Keratinocyte (primary cell): ENCODE measurements at regions not wholly inside any gene's neighbourhood (a gene's known extent, or its start where the extent isn't known, plus 50 kb on each side); places are given as distances from the start of the nearest gene placed in this dataset.

Experiments
- DNase-seq: peaks from one replicate; pipeline ENCODE4 v3.0.0-alpha.2; 2011; ENCODE audit warnings: low read depth, missing footprints, low spot score
- FAIRE-seq: peaks from 2 replicates; lab custom pipeline; 2011; peaks lifted over from hg19 to GRCh38; lab: Jason Lieb, UNC
- H2AFZ ChIP-seq: 2 replicates; pipeline ENCODE4 v1.6.0; 2012; ENCODE audit warnings: low read length, control low read depth, inconsistent platforms; ENCODE audit not compliant: control insufficient read depth
- H3K27ac ChIP-seq: 2 replicates; pipeline ENCODE4 v1.5.1; 2011; ENCODE audit warnings: low read length; ENCODE audit not compliant: control insufficient read depth, insufficient read depth
- H3K27me3 ChIP-seq: 3 replicates; pipeline ENCODE4 v1.6.0; 2011; ENCODE audit warnings: low read length; ENCODE audit not compliant: control insufficient read depth, insufficient read depth; ENCODE audit errors: extremely low read depth
- H3K36me3 ChIP-seq, 2 experiments: 2 replicates in 1 of 2; 3 replicates in 1 of 2; pipeline ENCODE4 v1.5.1; 2011; ENCODE audit warnings: low read length in 2 of 2, mild to moderate bottlenecking in 1 of 2; ENCODE audit not compliant: control insufficient read depth in 2 of 2, insufficient read depth in 2 of 2; ENCODE audit errors: extremely low read depth in 1 of 2
- H3K4me1 ChIP-seq: 3 replicates; pipeline ENCODE4 v1.5.1; 2011; ENCODE audit warnings: low read length; ENCODE audit not compliant: control insufficient read depth, insufficient read depth; ENCODE audit errors: extremely low read depth
- H3K4me2 ChIP-seq: 3 replicates; pipeline ENCODE4 v1.6.0; 2011; ENCODE audit warnings: low read depth, low read length; ENCODE audit not compliant: control insufficient read depth, insufficient read depth; ENCODE audit errors: extremely low read depth
- H3K4me3 ChIP-seq, 3 experiments: fragments of 200-600 bp in 1 of 3; sonication (generic) in 1 of 3; 2 replicates in 2 of 3; 3 replicates in 1 of 3; pipeline ENCODE4 v1.5.1; 2011 to 2016; ENCODE audit warnings: low read length in 3 of 3, mild to moderate bottlenecking in 3 of 3, control low read depth in 2 of 3, inconsistent platforms in 1 of 3, low read depth in 1 of 3, mixed read lengths in 1 of 3, mixed run types in 1 of 3, moderate library complexity in 1 of 3; ENCODE audit not compliant: control insufficient read depth in 2 of 3, insufficient read depth in 2 of 3; ENCODE audit errors: extremely low read depth in 1 of 3
- H3K79me2 ChIP-seq: 2 replicates; pipeline ENCODE4 v1.6.0; 2012; ENCODE audit warnings: low read length; ENCODE audit not compliant: control insufficient read depth, insufficient read depth
- H3K9ac ChIP-seq: 3 replicates; pipeline ENCODE4 v1.6.0; 2011; ENCODE audit warnings: low read length; ENCODE audit not compliant: control insufficient read depth, insufficient read depth; ENCODE audit errors: extremely low read depth
- H3K9me1 ChIP-seq: 3 replicates; pipeline ENCODE4 v1.6.0; 2011; ENCODE audit warnings: low read length; ENCODE audit not compliant: control insufficient read depth, insufficient read depth; ENCODE audit errors: extremely low read depth
- H3K9me3 ChIP-seq: 2 replicates; pipeline ENCODE4 v1.5.1; 2012; ENCODE audit warnings: low read depth, low read length; ENCODE audit not compliant: control insufficient read depth
- H4K20me1 ChIP-seq: 3 replicates; pipeline ENCODE4 v1.6.0; 2011; ENCODE audit warnings: low read length; ENCODE audit not compliant: control insufficient read depth, insufficient read depth; ENCODE audit errors: extremely low read depth
- EZH2 ChIP-seq: IDR thresholded peaks from one replicate; pipeline ENCODE4 v1.6.1; 2012; ENCODE audit warnings: inconsistent platforms, mild to moderate bottlenecking, low read length, moderate library complexity
- dilution Hi-C: fragments of 300-500 bp; cut with MboI; formaldehyde crosslinking; loops from one replicate; pipeline ENCODE4 v1.7.0; 2020; ENCODE audit warnings: low sequenced_read_pairs; ENCODE audit not compliant: extremely low pct_ligation_motif_present
- TF ChIP-seq, protein P1 (sequence below), 3 experiments: IDR thresholded peaks in 1 of 3; conservative IDR thresholded peaks in 1 of 3; optimal IDR thresholded peaks in 1 of 3; 2 replicates in 2 of 3; 3 replicates in 1 of 3; pipeline versions ENCODE3 to v1.5.1; 2011; ENCODE audit warnings: low read length in 3 of 3, mild to moderate bottlenecking in 3 of 3, moderate library complexity in 2 of 3, control low read depth in 1 of 3, inconsistent platforms in 1 of 3; ENCODE audit not compliant: insufficient read depth in 2 of 3; ENCODE audit errors: extremely low read depth in 1 of 3

DNA sequence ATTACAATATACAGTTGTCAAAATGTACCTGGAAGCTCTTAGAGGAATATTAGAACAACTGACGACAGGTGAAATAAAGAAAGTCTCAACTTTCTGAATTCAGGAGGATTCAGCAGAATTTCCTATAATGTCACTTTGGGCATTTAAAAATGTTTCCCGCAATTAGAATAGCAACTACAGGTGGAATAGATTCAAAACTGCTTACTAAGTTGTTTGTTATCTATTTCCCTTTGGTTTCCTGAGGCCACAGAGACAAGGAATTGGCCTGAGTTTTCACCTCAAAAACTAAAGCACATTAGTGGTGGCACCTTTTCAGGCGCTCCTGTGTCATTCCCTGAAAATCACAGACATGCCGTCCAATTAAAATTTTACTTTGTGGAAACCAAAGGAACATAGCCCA lies 729.2 kb upstream of the FANCL start:
- dilution Hi-C loops: no loop called here
- FAIRE-seq (no peak), DNase-seq (no peak)
- Histone ChIP-seq H3K9me1 (no peaks in the 10 kb centered on the region), H3K27ac (no peak overlapping the region), H3K36me3 (no peaks in the 10 kb centered on the region), H3K9me3 (no peaks in the 10 kb centered on the region), H3K27me3 (no peaks in the 10 kb centered on the region), H3K79me2 (no peaks in the 10 kb centered on the region), H4K20me1 (no peaks in the 10 kb centered on the region), H3K4me1 (no peaks in the 10 kb centered on the region), H3K4me2 (no peak overlapping the region), H2AFZ (no peak overlapping the region), H3K4me3 (no peak overlapping the region), H3K9ac (no peak overlapping the region)
- TF ChIP-seq, protein P1, sequence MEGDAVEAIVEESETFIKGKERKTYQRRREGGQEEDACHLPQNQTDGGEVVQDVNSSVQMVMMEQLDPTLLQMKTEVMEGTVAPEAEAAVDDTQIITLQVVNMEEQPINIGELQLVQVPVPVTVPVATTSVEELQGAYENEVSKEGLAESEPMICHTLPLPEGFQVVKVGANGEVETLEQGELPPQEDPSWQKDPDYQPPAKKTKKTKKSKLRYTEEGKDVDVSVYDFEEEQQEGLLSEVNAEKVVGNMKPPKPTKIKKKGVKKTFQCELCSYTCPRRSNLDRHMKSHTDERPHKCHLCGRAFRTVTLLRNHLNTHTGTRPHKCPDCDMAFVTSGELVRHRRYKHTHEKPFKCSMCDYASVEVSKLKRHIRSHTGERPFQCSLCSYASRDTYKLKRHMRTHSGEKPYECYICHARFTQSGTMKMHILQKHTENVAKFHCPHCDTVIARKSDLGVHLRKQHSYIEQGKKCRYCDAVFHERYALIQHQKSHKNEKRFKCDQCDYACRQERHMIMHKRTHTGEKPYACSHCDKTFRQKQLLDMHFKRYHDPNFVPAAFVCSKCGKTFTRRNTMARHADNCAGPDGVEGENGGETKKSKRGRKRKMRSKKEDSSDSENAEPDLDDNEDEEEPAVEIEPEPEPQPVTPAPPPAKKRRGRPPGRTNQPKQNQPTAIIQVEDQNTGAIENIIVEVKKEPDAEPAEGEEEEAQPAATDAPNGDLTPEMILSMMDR (optimal IDR thresholded peaks at IDR 0.05 in 1 of 3, IDR thresholded peaks at IDR 0.05 in 1 of 3, conservative IDR thresholded peaks at IDR 0.05 in 1 of 3; ENCODE audit: extremely low read depth in 1 of 3, insufficient read depth in 2 of 3, low read length in 3 of 3): no peak
- TF ChIP-seq EZH2: no peak

DNA sequence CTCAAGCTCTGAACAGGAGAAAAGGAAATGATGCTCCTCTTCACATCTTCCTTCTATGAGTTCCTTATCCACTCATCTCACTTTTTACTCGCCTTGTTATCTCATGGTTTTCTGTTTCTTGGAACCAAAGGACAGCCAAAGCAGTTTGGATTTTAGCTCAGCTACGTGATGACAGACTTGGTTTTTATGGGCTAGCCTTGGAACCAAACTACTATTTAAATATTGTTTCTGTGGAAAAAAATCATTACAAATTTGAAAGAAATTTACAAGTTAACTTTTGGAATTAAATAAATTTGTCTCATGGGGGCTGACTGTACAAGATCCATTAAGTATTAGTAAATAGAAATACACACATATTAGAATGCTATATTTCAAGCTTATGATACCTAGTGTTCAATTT lies 727.8 kb upstream of the FANCL start:
- no peaks in the 10 kb centered on the region for H3K27me3 ChIP-seq
- no peak overlapping the region for H3K27ac ChIP-seq
- H3K9me3 ChIP-seq: no peaks in the 10 kb centered on the region
- DNase-seq: no peak
- H3K9me1 ChIP-seq: no peaks in the 10 kb centered on the region
- no peak overlapping the region for H2AFZ ChIP-seq
- H3K79me2 ChIP-seq: no peaks in the 10 kb centered on the region
- no peaks in the 10 kb centered on the region for H4K20me1 ChIP-seq
- dilution Hi-C loops: no loop called here
- no peaks in the 10 kb centered on the region for H3K36me3 ChIP-seq
- no peak overlapping the region for H3K4me3 ChIP-seq
- no peak for FAIRE-seq
- H3K9ac ChIP-seq: no peak overlapping the region
- H3K4me2 ChIP-seq: no peak overlapping the region
- no peaks in the 10 kb centered on the region for H3K4me1 ChIP-seq
- TF ChIP-seq, protein P1 (optimal IDR thresholded peaks at IDR 0.05 in 1 of 3, IDR thresholded peaks at IDR 0.05 in 1 of 3, conservative IDR thresholded peaks at IDR 0.05 in 1 of 3; ENCODE audit: extremely low read depth in 1 of 3, insufficient read depth in 2 of 3, low read length in 3 of 3): no peak
- no peak for TF ChIP-seq EZH2
